Keratinocyte (primary cell): ENCODE measurements at regions not wholly inside any gene's neighbourhood (a gene's known extent, or its start where the extent isn't known, plus 50 kb on each side); places are given as distances from the start of the nearest gene placed in this dataset.
"Not testable (repeated sequence)": the region's sequence is repeated elsewhere in the genome, so short reads cannot be mapped to it uniquely, and the experiment has no call there.

Experiments
- DNase-seq: peaks from one replicate; pipeline ENCODE4 v3.0.0-alpha.2; 2011; ENCODE audit warnings: low read depth, missing footprints, low spot score
- FAIRE-seq: peaks from 2 replicates; lab custom pipeline; 2011; peaks lifted over from hg19 to GRCh38; lab: Jason Lieb, UNC
- H2AFZ ChIP-seq: 2 replicates; pipeline ENCODE4 v1.6.0; 2012; ENCODE audit warnings: low read length, control low read depth, inconsistent platforms; ENCODE audit not compliant: control insufficient read depth
- H3K27ac ChIP-seq: 2 replicates; pipeline ENCODE4 v1.5.1; 2011; ENCODE audit warnings: low read length; ENCODE audit not compliant: control insufficient read depth, insufficient read depth
- H3K27me3 ChIP-seq: 3 replicates; pipeline ENCODE4 v1.6.0; 2011; ENCODE audit warnings: low read length; ENCODE audit not compliant: control insufficient read depth, insufficient read depth; ENCODE audit errors: extremely low read depth
- H3K36me3 ChIP-seq, 2 experiments: 2 replicates in 1 of 2; 3 replicates in 1 of 2; pipeline ENCODE4 v1.5.1; 2011; ENCODE audit warnings: low read length in 2 of 2, mild to moderate bottlenecking in 1 of 2; ENCODE audit not compliant: control insufficient read depth in 2 of 2, insufficient read depth in 2 of 2; ENCODE audit errors: extremely low read depth in 1 of 2
- H3K4me1 ChIP-seq: 3 replicates; pipeline ENCODE4 v1.5.1; 2011; ENCODE audit warnings: low read length; ENCODE audit not compliant: control insufficient read depth, insufficient read depth; ENCODE audit errors: extremely low read depth
- H3K4me2 ChIP-seq: 3 replicates; pipeline ENCODE4 v1.6.0; 2011; ENCODE audit warnings: low read depth, low read length; ENCODE audit not compliant: control insufficient read depth, insufficient read depth; ENCODE audit errors: extremely low read depth
- H3K4me3 ChIP-seq, 3 experiments: fragments of 200-600 bp in 1 of 3; sonication (generic) in 1 of 3; 2 replicates in 2 of 3; 3 replicates in 1 of 3; pipeline ENCODE4 v1.5.1; 2011 to 2016; ENCODE audit warnings: low read length in 3 of 3, mild to moderate bottlenecking in 3 of 3, control low read depth in 2 of 3, inconsistent platforms in 1 of 3, low read depth in 1 of 3, mixed read lengths in 1 of 3, mixed run types in 1 of 3, moderate library complexity in 1 of 3; ENCODE audit not compliant: control insufficient read depth in 2 of 3, insufficient read depth in 2 of 3; ENCODE audit errors: extremely low read depth in 1 of 3
- H3K79me2 ChIP-seq: 2 replicates; pipeline ENCODE4 v1.6.0; 2012; ENCODE audit warnings: low read length; ENCODE audit not compliant: control insufficient read depth, insufficient read depth
- H3K9ac ChIP-seq: 3 replicates; pipeline ENCODE4 v1.6.0; 2011; ENCODE audit warnings: low read length; ENCODE audit not compliant: control insufficient read depth, insufficient read depth; ENCODE audit errors: extremely low read depth
- H3K9me1 ChIP-seq: 3 replicates; pipeline ENCODE4 v1.6.0; 2011; ENCODE audit warnings: low read length; ENCODE audit not compliant: control insufficient read depth, insufficient read depth; ENCODE audit errors: extremely low read depth
- H3K9me3 ChIP-seq: 2 replicates; pipeline ENCODE4 v1.5.1; 2012; ENCODE audit warnings: low read depth, low read length; ENCODE audit not compliant: control insufficient read depth
- H4K20me1 ChIP-seq: 3 replicates; pipeline ENCODE4 v1.6.0; 2011; ENCODE audit warnings: low read length; ENCODE audit not compliant: control insufficient read depth, insufficient read depth; ENCODE audit errors: extremely low read depth
- dilution Hi-C: fragments of 300-500 bp; cut with MboI; formaldehyde crosslinking; loops from one replicate; pipeline ENCODE4 v1.7.0; 2020; ENCODE audit warnings: low sequenced_read_pairs; ENCODE audit not compliant: extremely low pct_ligation_motif_present

GRCh38 chr2:111320965-111321364 is 200.3 kb downstream of the BCL2L11 start:
- H3K27ac ChIP-seq, H3K4me1 ChIP-seq, H3K9me1 ChIP-seq, H3K9me3 ChIP-seq, H3K4me2 ChIP-seq, H4K20me1 ChIP-seq, H3K4me3 ChIP-seq, H3K27me3 ChIP-seq, DNase-seq, dilution Hi-C loops, H3K79me2 ChIP-seq, H2AFZ ChIP-seq, H3K9ac ChIP-seq, H3K36me3 ChIP-seq: not testable (repeated sequence)
- FAIRE-seq: peak; percentile 64

- H4K20me1 ChIP-seq, H3K36me3 ChIP-seq, H3K9me3 ChIP-seq, H3K4me1 ChIP-seq, H3K9me1 ChIP-seq, H2AFZ ChIP-seq, DNase-seq, H3K27ac ChIP-seq, FAIRE-seq, H3K79me2 ChIP-seq, H3K4me2 ChIP-seq, H3K9ac ChIP-seq, H3K27me3 ChIP-seq, H3K4me3 ChIP-seq, dilution Hi-C loops: not testable (repeated sequence)
Measured at GRCh38 chr2:111323384-111323783, 202.7 kb downstream of the BCL2L11 start.

- H3K79me2 ChIP-seq, H3K4me1 ChIP-seq, H3K9ac ChIP-seq, H3K4me2 ChIP-seq, H3K27ac ChIP-seq, H3K27me3 ChIP-seq, H3K4me3 ChIP-seq, H4K20me1 ChIP-seq, H3K9me3 ChIP-seq, DNase-seq, FAIRE-seq, H3K9me1 ChIP-seq, dilution Hi-C loops, H3K36me3 ChIP-seq, H2AFZ ChIP-seq: not testable (repeated sequence)
Measured at GRCh38 chr2:111327726-111328125, 207.0 kb downstream of the BCL2L11 start.

GRCh38 chr2:111329309-111329708 is 208.6 kb downstream of the BCL2L11 start:
- H3K79me2 ChIP-seq, dilution Hi-C loops, H3K4me2 ChIP-seq, H3K27me3 ChIP-seq, H3K4me3 ChIP-seq, H2AFZ ChIP-seq, H3K4me1 ChIP-seq, H3K36me3 ChIP-seq, H3K9me1 ChIP-seq, H3K9ac ChIP-seq, DNase-seq, H3K27ac ChIP-seq, H3K9me3 ChIP-seq, H4K20me1 ChIP-seq: not testable (repeated sequence)
- peak; percentile 99 for FAIRE-seq

- H3K36me3 ChIP-seq, H3K4me2 ChIP-seq, H3K27ac ChIP-seq, DNase-seq, H3K27me3 ChIP-seq, H4K20me1 ChIP-seq, H3K9me3 ChIP-seq, H3K9me1 ChIP-seq, FAIRE-seq, H3K4me3 ChIP-seq, H3K9ac ChIP-seq, H2AFZ ChIP-seq, dilution Hi-C loops, H3K79me2 ChIP-seq, H3K4me1 ChIP-seq: not testable (repeated sequence)
Measured at GRCh38 chr2:111331099-111331724, 210.5 kb downstream of the BCL2L11 start.
